GM12892 (cell line): ENCODE measurements at regions not wholly inside any gene's neighbourhood (a gene's known extent, or its start where the extent isn't known, plus 50 kb on each side); places are given as distances from the start of the nearest gene placed in this dataset.
"Not testable (repeated sequence)": the region's sequence is repeated elsewhere in the genome, so short reads cannot be mapped to it uniquely, and the experiment has no call there.

Source experiments
- DNase-seq: peaks from one replicate; pipeline ENCODE4 v3.0.0; 2011; ENCODE audit not compliant: insufficient read length
- FAIRE-seq: peaks from 2 replicates; lab custom pipeline; 2011; peaks lifted over from hg19 to GRCh38; lab: Jason Lieb, UNC
- POLR2A ChIP-seq: IDR thresholded peaks from 2 replicates; pipeline ENCODE4 v1.6.1; 2011; ENCODE audit warnings: low read depth, low read length, control low read depth
- POLR2AphosphoS5 ChIP-seq: IDR thresholded peaks from 2 replicates; pipeline ENCODE4 v1.6.1; 2011; ENCODE audit warnings: low read depth, low read length, control low read depth
- TAF1 ChIP-seq: IDR thresholded peaks from 2 replicates; pipeline ENCODE4 v1.6.1; 2011; ENCODE audit warnings: low read depth, mild to moderate bottlenecking, control low read depth, low read length, borderline replicate concordance

DNA sequence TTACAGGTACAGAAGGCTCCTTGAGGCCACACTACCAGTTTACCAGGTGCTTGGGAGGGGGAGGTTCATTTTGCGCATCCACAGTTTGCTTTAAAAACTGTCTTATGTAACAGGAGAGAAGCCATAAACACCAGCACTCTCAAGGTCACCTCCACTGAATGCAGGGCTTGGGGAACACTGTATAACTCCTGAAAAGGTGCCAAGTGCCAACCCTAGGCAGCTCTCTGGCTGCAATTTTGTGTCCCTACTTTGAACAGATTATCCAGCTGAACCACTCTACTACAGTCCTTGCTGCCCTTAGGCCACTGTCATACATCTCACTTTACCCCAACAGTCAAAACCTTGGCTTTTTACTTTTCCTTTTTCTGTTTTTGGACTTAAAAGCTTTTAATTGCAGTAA is 507.9 kb downstream of the SMARCA1 start:
- DNase-seq (no peak), FAIRE-seq (no peak)
- TF ChIP-seq POLR2A (no peak), POLR2AphosphoS5 (no peak), TAF1 (no peak)

DNA sequence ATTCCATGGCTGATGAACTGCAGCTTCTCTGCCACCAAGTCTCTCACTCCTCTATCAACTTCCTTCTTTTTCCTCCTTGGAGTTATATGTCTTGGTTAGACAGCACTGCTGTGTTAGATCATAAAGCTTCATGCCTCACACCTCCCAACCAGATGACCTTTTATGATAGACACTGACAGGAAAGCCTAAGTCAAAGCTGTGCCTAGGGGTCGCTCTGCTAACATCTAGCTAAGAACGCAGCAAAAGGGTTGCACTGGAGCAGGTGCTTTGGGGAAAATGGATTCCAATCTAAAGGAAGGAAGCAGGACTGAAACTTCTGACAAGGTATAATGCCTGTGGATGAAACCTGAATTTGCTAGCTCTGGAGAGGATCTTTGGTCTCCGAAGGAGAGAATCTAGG is 509.7 kb downstream of the SMARCA1 start:
- FAIRE-seq, result no peak
- no peak for DNase-seq

GRCh38 chrX:129007631-129008030 is 515.7 kb downstream of the SMARCA1 start:
- no peak for TF ChIP-seq POLR2AphosphoS5
- TF ChIP-seq TAF1, result no peak
- TF ChIP-seq POLR2A, result no peak
- DNase-seq (no peak), FAIRE-seq (no peak)

More for the DNA sequence above, 509.7 kb downstream of the SMARCA1 start:
- TF ChIP-seq POLR2AphosphoS5, result no peak
- TF ChIP-seq POLR2A, result no peak
- no peak for TF ChIP-seq TAF1

GRCh38 chrX:129006491-129006890 is 516.8 kb downstream of the SMARCA1 start:
- DNase-seq (no peak), FAIRE-seq (no peak)
- TF ChIP-seq POLR2AphosphoS5, result no peak
- TF ChIP-seq POLR2A, result no peak
- no peak for TF ChIP-seq TAF1

DNA sequence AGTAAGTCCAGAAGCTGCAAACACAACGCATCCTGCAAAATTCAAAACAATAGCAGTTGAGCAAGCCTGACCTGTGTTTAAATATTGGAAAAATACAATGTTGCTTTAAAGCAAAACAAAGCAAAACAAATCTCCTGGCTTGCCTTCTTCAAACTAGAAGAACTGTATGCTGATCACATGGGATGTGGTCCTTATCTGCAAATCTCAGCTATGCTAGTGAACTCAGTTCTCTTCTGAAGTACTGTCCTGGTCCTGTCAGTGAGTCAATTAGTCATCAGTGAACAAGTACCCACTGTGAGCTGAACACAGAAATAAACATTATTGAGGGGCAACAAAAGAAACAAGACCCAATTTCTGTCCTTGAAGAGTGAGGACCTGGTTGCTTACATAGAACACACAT is 522.5 kb downstream of the SMARCA1 start:
- DNase-seq, result no peak
- no peak for FAIRE-seq
- no peak for TF ChIP-seq POLR2AphosphoS5
- TF ChIP-seq TAF1, result no peak
- no peak for TF ChIP-seq POLR2A

- TF ChIP-seq POLR2A, result no peak
- TF ChIP-seq TAF1, result no peak
- TF ChIP-seq POLR2AphosphoS5, result no peak
- DNase-seq, result no peak
These were observed 523.3 kb downstream of the SMARCA1 start for GRCh38 chrX:129000018-129000417.

DNA sequence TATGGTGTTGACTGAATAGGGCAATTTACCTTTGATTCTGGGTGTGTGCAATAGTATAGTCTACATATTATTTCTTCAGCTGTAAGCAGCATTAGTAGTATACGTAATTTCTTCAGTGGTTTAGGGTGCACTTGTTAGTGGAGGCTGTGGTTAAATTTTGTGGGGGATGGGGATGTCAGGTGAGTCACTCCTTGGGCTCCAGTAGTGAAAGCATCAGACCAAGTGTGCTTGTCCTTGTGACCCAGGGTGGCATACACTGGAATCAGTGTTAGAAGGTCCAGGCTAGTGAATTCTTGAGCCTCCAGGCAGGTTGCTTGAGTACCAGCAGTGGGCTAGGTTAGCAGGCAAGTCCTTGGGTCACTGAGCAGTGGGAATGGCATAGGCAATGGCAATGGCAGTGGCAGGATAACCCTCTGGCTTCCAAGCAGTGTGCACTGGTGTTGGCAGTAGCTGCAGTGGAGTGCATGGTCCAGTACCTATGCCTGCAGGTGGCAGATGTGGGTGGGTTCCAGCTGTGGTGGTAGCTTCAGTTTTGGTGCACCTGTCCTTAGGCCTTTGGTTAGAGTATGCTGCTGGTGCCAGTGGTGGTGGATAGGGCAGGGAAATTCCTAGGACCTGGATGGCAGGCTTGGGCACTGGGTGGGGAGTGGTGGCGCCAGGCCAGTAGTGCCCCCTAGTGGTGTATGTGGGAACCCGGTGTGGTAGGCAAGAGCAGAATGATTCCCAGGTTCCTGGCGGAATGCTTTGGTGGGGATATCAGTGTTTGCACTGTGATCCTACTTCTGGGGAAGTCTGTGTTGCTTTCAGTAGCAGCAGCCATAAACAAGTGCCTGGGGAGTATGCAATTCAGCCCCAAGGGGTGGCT is 531.0 kb downstream of the SMARCA1 start:
- no peak for TF ChIP-seq TAF1
- TF ChIP-seq POLR2AphosphoS5, result no peak
- TF ChIP-seq POLR2A, result no peak
- no peak for FAIRE-seq
- no peak for DNase-seq

More at GRCh38 chrX:129000018-129000417, 523.3 kb downstream of the SMARCA1 start:
- no peak for FAIRE-seq

DNA sequence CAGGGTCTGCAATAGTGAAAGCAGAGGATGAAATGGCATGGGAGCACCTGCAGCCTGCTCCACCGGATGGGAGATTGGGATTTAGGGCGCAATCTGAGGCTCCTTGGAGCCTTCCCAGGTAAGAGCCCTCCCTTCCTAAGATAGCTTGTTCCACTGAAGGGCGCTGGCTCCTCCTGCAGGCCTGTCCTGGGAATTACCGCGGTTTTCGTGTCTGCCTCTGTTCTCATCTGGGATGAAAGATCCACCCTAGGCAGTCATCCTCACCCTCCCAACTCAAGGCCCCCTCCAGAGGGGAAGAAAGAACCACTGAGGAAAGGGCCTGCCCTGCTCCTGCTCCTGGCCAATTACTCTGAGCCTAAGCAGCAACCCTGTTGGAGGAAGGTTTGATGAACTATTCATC is 547.5 kb downstream of the SMARCA1 start:
- no peak for TF ChIP-seq POLR2AphosphoS5
- no peak for TF ChIP-seq POLR2A
- no peak for TF ChIP-seq TAF1
- no peak for FAIRE-seq
- DNase-seq, result no peak

DNA sequence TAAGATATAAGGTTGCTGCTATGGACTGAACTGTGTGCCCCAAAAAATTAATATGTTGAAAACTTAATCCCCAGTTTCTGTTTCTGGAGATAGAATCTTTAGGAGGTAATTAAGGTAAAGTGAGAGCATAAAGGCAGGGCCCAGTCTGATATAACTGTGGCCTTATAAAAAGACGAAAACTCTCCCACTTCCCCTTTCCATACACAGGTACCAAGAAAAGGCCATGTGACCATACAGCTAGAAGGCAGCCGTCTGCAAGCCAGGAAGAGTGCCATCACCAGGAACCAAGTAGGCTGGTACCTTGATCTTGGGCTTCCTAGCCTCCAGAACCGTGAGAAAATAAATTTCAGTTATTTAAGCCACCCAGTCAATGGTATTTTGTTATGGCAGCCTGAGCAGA is 550.3 kb downstream of the SMARCA1 start:
- TF ChIP-seq TAF1 (no peak), POLR2A (no peak), POLR2AphosphoS5 (no peak)
- DNase-seq (no peak), FAIRE-seq (no peak)

GRCh38 chrX:128961290-128961689 is 562.0 kb downstream of the SMARCA1 start:
- FAIRE-seq, result no peak
- no peak for DNase-seq
- TF ChIP-seq POLR2A (no peak), TAF1 (no peak), POLR2AphosphoS5 (no peak)

DNA sequence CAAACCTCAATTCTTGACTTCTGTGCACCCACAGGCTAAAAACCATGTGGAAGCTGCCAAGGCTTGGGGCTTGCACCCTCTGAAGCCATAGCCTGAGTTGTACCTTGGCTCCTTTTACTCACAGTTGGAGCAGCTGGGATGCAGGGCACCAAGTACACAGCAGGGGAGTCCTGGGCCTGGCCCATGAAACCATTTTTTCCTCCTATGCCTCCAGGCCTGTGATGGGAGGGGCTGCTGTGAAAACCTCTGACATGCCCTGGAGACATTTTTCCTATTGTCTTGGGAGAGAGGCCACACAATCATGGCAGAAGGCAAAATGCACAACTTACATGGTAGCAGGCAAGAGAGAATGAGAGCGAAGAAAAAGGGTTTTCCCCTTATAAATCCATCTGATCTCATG is 568.6 kb downstream of the SMARCA1 start:
- DNase-seq, FAIRE-seq: not testable (repeated sequence)

GRCh38 chrX:128931071-128931470 is 592.2 kb downstream of the SMARCA1 start:
- TF ChIP-seq POLR2AphosphoS5, result no peak
- TF ChIP-seq POLR2A, result no peak
- no peak for TF ChIP-seq TAF1
- FAIRE-seq (no peak), DNase-seq (no peak)

- TF ChIP-seq TAF1 (no peak), POLR2AphosphoS5 (no peak), POLR2A (no peak)
- no peak for DNase-seq
- no peak for FAIRE-seq
These were observed 593.8 kb downstream of the SMARCA1 start for GRCh38 chrX:128929271-128930057.
